GM19025 (cell line): ENCODE measurements at regions not wholly inside any gene's neighbourhood (a gene's known extent, or its start where the extent isn't known, plus 50 kb on each side); places are given as distances from the start of the nearest gene placed in this dataset.

Experiments used
- ATAC-seq: cut with Tn5 transposase; IDR thresholded peaks from one replicate; pipeline ENCODE4 v1.9.1; 2021; ENCODE audit warnings: mild to moderate bottlenecking, low read depth, moderate library complexity; ENCODE audit not compliant: unreplicated experiment

DNA sequence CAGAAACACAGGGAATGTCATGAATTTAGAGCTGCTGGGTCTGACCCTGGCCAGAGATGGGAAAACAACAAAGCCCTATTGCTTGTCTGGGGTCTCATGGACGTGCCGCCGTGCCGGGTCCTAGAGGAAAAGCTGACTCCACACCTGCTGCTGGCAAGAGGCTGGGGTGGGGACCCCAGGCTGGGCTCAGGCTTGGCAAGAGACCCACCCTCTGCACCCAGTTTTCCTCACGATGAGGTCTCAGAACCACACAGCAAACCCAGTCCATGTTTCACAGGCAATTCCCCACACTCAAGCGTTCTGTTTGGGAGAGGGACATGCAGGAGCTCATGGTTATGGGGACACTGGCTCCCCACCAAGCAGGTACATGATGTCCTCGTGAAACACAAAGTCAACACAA is 367.3 kb upstream of the SALL3 start:
- ATAC-seq, result no peak

DNA sequence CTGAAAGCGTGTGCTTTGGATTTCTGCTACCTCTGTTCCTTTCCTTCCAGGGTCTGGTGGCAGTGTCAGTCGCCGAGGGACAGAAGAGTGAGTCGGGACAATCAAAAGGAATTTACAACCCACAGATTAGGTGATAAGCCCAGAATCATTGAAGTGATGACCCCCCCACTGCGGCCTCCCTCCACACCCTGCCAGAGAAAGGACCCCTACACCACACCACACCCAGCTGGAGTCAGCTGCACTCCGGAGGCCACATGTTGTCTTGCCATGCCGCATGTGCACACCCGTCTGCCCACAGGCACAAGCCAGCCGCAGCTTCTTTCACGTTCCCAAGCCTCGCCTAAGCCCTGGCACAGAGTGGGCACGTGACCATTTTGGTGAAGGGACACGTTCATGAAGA is 366.8 kb upstream of the SALL3 start:
- no peak for ATAC-seq

GRCh38 chr18:78618726-78619125 is 360.9 kb upstream of the SALL3 start:
- no peak for ATAC-seq

DNA sequence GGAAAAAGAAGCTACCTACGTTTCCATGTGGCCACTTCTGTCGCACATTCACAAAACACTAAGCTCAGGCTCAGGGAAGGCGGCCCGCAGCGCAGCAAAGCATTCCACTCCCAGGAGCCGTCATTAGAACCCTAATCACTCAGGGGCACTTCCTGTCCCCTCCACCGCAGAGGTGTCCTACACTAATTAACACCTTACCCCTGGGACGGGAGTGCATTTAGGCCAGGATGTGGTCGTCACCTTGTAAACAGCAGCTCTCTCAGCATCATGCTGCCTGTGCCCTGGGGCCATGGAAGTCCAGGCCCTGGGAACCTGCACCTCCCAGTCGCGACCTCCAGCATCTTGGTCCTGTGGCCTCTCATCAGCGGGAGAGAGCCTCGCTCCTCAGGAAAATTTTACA is 359.8 kb upstream of the SALL3 start:
- ATAC-seq, result no peak

- no peak for ATAC-seq
These were observed 359.3 kb upstream of the SALL3 start for GRCh38 chr18:78620326-78620725.

- ATAC-seq, result no peak
These were observed 358.4 kb upstream of the SALL3 start for GRCh38 chr18:78621141-78621755.

- ATAC-seq, result no peak
These were observed 357.2 kb upstream of the SALL3 start for GRCh38 chr18:78622251-78622906.

DNA sequence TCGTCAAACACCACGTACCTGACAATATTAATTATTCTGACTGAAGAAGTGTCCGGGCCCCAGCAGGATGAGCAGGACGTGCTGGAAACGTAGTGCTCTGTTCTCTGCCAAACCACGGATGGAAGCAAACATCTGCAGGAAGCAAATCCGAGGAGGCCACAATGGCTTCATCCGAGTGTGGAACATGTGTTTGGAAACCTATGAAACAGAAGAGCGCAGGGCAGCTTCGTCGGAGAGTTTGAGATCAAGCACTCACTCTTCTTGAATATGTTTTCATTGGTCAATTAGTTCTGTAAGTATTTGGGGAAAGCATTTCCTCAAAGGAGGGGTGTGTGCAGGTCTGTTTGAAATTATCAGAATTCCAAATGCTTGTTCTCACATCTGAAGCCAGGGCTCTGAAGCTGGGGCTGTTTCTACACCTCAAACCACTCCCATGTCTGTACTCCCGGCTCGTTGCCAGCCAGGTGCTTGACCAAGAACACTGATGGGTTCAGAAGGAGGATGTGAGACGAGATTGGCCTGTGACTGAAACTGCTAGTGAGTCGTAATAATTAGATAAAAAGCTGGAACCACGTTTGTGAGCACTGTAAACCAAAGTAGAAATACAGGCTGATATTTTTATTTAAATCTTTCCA is 356.6 kb upstream of the SALL3 start:
- ATAC-seq, result no peak

- ATAC-seq, result no peak
These were observed 354.9 kb upstream of the SALL3 start for GRCh38 chr18:78624646-78625279.

DNA sequence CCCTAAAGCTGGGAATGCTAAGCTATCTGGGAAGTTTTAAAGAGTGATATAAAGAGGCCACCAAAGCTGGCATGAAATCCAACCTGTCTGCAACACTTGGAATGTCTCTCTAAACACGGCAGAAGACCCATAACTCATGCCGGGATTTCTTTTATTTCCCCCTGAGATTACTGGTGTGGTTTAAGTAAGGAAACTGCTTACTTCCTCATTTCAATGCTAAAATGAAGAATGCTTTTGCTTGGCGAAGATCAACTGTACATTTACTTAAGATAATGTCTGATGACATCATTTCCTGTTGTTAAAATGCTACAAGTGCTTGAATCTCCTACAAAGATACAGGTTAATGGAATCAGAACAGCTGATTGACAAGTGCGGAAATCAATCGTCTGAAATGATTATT is 353.8 kb upstream of the SALL3 start:
- no peak for ATAC-seq

DNA sequence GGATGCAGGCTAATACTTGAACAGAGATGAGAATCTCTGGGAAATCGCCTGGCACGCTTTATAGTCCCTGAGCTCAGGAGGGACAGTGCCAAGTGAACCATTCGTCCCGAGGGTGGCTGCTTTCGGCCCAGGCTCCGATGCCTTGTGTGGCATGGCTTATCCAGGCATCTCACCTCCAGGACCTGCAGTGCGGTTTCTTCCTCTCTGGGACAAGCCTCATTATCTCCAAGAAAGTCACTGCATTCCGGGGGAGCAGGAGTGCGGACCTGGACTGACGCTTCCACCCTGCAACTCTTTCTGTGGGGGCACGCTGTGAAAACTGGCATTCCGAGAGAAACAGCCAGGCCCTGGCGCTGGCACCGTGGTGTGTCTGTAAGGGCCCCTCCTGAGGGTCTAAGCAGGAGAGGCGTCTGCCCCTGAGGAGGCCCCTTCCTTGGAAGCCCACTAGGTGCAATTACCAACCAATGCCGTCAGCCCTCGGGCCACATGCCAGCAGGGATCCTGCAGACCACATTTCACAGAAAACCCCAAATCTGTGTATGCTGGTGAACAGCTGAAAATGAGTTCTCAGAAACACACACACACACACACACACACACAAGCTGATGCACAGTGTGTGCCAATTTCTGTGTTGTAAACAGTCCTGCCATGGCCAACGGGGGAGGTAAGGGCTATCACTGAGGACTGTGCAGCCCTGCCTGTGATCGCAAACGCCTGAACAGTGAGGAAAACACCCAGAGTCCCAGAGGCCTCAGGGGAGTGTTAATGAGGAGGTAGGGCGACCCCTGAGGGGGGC is 351.9 kb upstream of the SALL3 start:
- no peak for ATAC-seq

- ATAC-seq, result no peak
These were observed 350.2 kb upstream of the SALL3 start for GRCh38 chr18:78629426-78629825.

- no peak for ATAC-seq
These were observed 349.3 kb upstream of the SALL3 start for GRCh38 chr18:78630356-78630755.

DNA sequence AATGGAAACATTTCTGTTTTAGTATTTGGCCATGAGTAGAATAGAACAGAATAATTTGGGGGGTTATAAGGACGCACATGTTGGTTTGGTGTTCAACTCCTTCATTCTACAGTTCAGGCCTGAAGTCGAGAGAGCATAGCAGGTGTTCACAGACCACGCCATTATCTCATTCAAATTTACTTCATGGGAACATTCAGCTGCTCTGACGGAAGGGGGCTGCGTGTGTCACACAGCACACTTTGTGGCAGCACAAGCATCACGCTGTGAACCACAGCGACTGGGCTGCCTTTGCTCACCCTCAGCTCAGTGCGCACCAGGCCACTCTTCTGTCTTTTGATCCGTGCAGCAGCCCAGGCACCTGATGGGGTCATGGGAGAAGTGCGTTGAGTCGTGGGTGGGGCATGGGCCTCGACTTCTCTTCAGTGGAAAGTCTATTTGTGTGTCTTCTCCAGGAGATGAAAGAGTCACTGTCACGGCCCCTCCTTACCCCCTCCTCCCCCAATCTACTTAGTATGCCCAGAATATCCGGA is 348.6 kb upstream of the SALL3 start:
- ATAC-seq, result no peak

DNA sequence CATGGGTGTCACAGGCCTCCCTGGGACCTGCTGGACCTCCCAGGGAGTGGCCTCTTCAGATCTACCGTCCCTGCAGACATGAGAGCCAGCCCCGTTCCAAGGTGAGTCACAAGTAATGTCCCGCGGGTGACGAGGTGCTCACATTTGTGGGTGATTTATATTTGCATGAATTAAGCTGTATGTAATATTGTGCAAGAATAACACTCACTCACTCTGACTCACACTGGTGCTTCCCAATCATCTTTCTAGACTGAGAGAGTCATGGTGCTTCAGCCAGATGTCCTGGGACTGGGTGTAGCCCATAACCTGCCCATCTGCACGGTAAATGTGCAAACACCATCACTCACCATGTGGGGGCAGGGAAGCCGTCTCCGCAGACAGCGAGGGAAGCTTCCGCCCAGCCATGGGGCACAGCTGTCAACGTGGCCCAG is 347.5 kb upstream of the SALL3 start:
- no peak for ATAC-seq

- ATAC-seq, result no peak
These were observed 345.4 kb upstream of the SALL3 start for GRCh38 chr18:78634061-78634696.

GRCh38 chr18:78635093-78635800 is 344.4 kb upstream of the SALL3 start:
- no peak for ATAC-seq

GRCh38 chr18:78636260-78636659 is 343.4 kb upstream of the SALL3 start:
- ATAC-seq, result no peak
